Natural killer cell (primary cell): ENCODE measurements at regions not wholly inside any gene's neighbourhood (a gene's known extent, or its start where the extent isn't known, plus 50 kb on each side); places are given as distances from the start of the nearest gene placed in this dataset.
"Not testable (repeated sequence)": the region's sequence is repeated elsewhere in the genome, so short reads cannot be mapped to it uniquely, and the experiment has no call there.

ENCODE experiments used
- ATAC-seq, 3 donors: fragments of 150-1000 bp in 2 of 3; fragments of 200-7000 bp in 1 of 3; cut with Tn5 transposase; 1 replicate in 1 of 3; 2 replicates in 2 of 3; pipeline ENCODE4 v1.10.0; 2021; ENCODE audit warnings: mild to moderate bottlenecking in 2 of 3, moderate library complexity in 2 of 3
- DNase-seq, 2 donors: peaks; one replicate each; pipeline versions ENCODE4 v3.0.0 to v3.0.0-alpha.2; 2013 to 2021; ENCODE audit warnings: mixed read lengths in 1 of 2
- H3K27ac ChIP-seq: one replicate; pipeline ENCODE4 v1.5.1; 2013; ENCODE audit warnings: mild to moderate bottlenecking, low read length
- H3K27me3 ChIP-seq: one replicate; pipeline ENCODE4 v1.6.1; 2013; ENCODE audit warnings: low read length; ENCODE audit not compliant: control insufficient read depth, insufficient read depth
- H3K36me3 ChIP-seq: one replicate; pipeline ENCODE4 v1.6.1; 2013; ENCODE audit warnings: low read length; ENCODE audit not compliant: control insufficient read depth, insufficient read depth
- H3K4me1 ChIP-seq: one replicate; pipeline ENCODE4 v1.6.1; 2013; ENCODE audit warnings: low read length; ENCODE audit not compliant: control insufficient read depth, insufficient read depth
- H3K4me3 ChIP-seq: one replicate; pipeline ENCODE4 v1.5.1; 2013; ENCODE audit warnings: low read length
- H3K9me3 ChIP-seq: one replicate; pipeline ENCODE4 v1.6.1; 2013; ENCODE audit warnings: low read length; ENCODE audit not compliant: control insufficient read depth, insufficient read depth
- H3K27ac Mint-ChIP-seq, 2 donors: one replicate each; pipeline ENCODE4 v1.8.0; 2022; ENCODE audit warnings: mild to moderate bottlenecking in 2 of 2, mixed read lengths in 2 of 2, moderate library complexity in 1 of 2
- H3K27me3 Mint-ChIP-seq, 2 donors: one replicate each; pipeline ENCODE4 v1.8.0; 2022; ENCODE audit warnings: low read depth in 2 of 2, mixed read lengths in 2 of 2
- H3K36me3 Mint-ChIP-seq: one replicate; pipeline ENCODE4 v1.8.0; 2022; ENCODE audit warnings: mixed read lengths
- H3K4me1 Mint-ChIP-seq, 2 donors: one replicate each; pipeline ENCODE4 v1.8.0; 2022; ENCODE audit warnings: mixed read lengths in 2 of 2
- H3K4me3 Mint-ChIP-seq: one replicate; pipeline ENCODE4 v1.8.0; 2022; ENCODE audit warnings: mild to moderate bottlenecking, moderate library complexity, mixed read lengths
- H3K9me3 Mint-ChIP-seq, 2 donors: one replicate each; pipeline ENCODE4 v1.8.0; 2022; ENCODE audit warnings: mixed read lengths in 2 of 2
- WGBS: methylation state at CpG from one replicate; pipeline ENCODE4 v1.1.7; 2013; ENCODE audit warnings: missing lambda C conversion rate; ENCODE audit not compliant: insufficient coverage; 5-methylcytosine and 5-hydroxymethylcytosine counted together
- intact Hi-C: fragments of 100-400 bp; cut with micrococcal nuclease; formaldehyde crosslinking; loops from one replicate; pipeline ENCODE4 v1.14.2; 2022
- TF ChIP-seq, protein P1 (sequence below): fragments of 200-600 bp; IDR thresholded peaks from one replicate; pipeline ENCODE4 v1.8.0; 2022; ENCODE audit warnings: antibody characterized with exemption

DNA sequence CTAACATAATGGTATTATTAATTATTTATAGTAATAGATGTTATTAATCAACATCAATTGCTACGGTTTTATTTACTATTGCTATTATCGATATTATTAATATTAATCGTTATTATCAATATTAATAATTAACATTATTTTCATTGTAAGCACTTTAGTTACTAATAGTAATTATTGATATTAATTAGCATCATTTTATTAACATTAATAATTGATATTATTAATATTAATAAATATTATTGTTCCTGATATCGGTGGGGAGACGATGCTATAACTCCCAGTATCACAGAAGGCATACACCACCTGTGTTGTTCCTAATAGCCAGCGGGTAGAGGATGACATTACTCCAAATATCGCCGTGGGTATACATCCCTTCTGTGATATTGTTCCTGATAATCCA, 335.5 kb downstream of the MEX3B start:
- WGBS, result no CpG with 5 or more reads among the region's 8 CpGs

GRCh38 chr15:81706816-81707346, 332.9 kb upstream of the TMC3 start:
- ATAC-seq, H3K9me3 Mint-ChIP-seq, H3K36me3 Mint-ChIP-seq, H3K4me1 Mint-ChIP-seq, H3K27me3 ChIP-seq, H3K36me3 ChIP-seq, intact Hi-C loops, H3K9me3 ChIP-seq, H3K27ac ChIP-seq, DNase-seq, H3K27ac Mint-ChIP-seq, H3K27me3 Mint-ChIP-seq, H3K4me3 ChIP-seq, H3K4me3 Mint-ChIP-seq, H3K4me1 ChIP-seq: not testable (repeated sequence)
- WGBS, result 76% methylated on average over 3 of the region's 3 CpGs

More for the DNA sequence above, 335.5 kb downstream of the MEX3B start:
- TF ChIP-seq, protein P1, sequence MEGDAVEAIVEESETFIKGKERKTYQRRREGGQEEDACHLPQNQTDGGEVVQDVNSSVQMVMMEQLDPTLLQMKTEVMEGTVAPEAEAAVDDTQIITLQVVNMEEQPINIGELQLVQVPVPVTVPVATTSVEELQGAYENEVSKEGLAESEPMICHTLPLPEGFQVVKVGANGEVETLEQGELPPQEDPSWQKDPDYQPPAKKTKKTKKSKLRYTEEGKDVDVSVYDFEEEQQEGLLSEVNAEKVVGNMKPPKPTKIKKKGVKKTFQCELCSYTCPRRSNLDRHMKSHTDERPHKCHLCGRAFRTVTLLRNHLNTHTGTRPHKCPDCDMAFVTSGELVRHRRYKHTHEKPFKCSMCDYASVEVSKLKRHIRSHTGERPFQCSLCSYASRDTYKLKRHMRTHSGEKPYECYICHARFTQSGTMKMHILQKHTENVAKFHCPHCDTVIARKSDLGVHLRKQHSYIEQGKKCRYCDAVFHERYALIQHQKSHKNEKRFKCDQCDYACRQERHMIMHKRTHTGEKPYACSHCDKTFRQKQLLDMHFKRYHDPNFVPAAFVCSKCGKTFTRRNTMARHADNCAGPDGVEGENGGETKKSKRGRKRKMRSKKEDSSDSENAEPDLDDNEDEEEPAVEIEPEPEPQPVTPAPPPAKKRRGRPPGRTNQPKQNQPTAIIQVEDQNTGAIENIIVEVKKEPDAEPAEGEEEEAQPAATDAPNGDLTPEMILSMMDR, result no peak
- no peaks in the 10 kb centered on the region for H3K4me1 Mint-ChIP-seq
- intact Hi-C loops, result no loop called here
- no peak overlapping the region for H3K4me3 Mint-ChIP-seq
- no peak for ATAC-seq
- no peaks in the 10 kb centered on the region for H3K27me3 Mint-ChIP-seq
- no peaks in the 10 kb centered on the region for H3K36me3 Mint-ChIP-seq
- no peak overlapping the region for H3K27ac Mint-ChIP-seq
- no peaks in the 10 kb centered on the region for H3K4me1 ChIP-seq
- no peaks in the 10 kb centered on the region for H3K9me3 Mint-ChIP-seq
- H3K27ac ChIP-seq, result no peak overlapping the region
- H3K27me3 ChIP-seq, result no peaks in the 10 kb centered on the region
- DNase-seq, result no peak
- no peaks in the 10 kb centered on the region for H3K9me3 ChIP-seq
- H3K4me3 ChIP-seq, result no peak overlapping the region
- no peaks in the 10 kb centered on the region for H3K36me3 ChIP-seq

- H3K4me3 Mint-ChIP-seq, result not testable (repeated sequence)
These were observed 331.7 kb upstream of the TMC3 start for GRCh38 chr15:81705727-81706126.

DNA sequence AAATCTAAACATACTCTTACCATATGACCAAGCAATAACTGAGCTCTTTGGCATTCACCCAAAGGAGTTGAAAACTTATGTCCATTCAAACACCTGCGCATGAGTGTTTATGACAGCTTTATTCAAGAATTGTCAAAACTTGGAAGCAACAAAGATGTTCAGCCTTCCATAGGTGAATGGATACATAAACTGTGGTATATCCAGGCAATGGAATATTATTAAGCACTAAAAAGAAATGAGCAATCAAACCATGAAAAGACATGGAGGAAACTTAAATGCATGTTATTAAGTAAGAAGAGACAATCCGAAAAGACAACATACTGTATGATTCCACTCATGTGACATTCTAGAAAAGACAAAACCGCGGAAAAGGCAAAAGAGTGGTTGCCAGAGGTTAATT, 312.0 kb upstream of the TMC3 start:
- ATAC-seq (no peak), DNase-seq (no peak)
- Histone ChIP-seq H3K27me3 (no peaks in the 10 kb centered on the region), H3K27ac (no peak overlapping the region), H3K9me3 (no peaks in the 10 kb centered on the region), H3K4me1 (no peaks in the 10 kb centered on the region), H3K4me3 (no peak overlapping the region), H3K36me3 (no peaks in the 10 kb centered on the region)
- Mint-ChIP-seq H3K27ac (no peak overlapping the region), H3K27me3 (no peaks in the 10 kb centered on the region), H3K4me3 (no peak overlapping the region), H3K36me3 (no peaks in the 10 kb centered on the region), H3K4me1 (no peaks in the 10 kb centered on the region), H3K9me3 (peaks cover 0 to 6% of the 10 kb centered on the region in 2 donors)
- TF ChIP-seq, protein P1, result no peak
- WGBS, result 93% methylated on average over 4 of the region's 4 CpGs
- intact Hi-C loops, result no loop called here

More at GRCh38 chr15:81705727-81706126, 331.7 kb upstream of the TMC3 start:
- H3K4me1 Mint-ChIP-seq, H3K27me3 Mint-ChIP-seq, H3K27me3 ChIP-seq, H3K9me3 ChIP-seq, H3K36me3 Mint-ChIP-seq, intact Hi-C loops, H3K27ac Mint-ChIP-seq, H3K9me3 Mint-ChIP-seq, H3K4me3 ChIP-seq, H3K4me1 ChIP-seq, H3K36me3 ChIP-seq, ATAC-seq, H3K27ac ChIP-seq, DNase-seq: not testable (repeated sequence)
- WGBS, result 54% methylated on average over 1 of the region's 2 CpGs
